ENCODE measurements at regions not wholly inside any gene's neighbourhood (a gene's known extent, or its start where the extent isn't known, plus 50 kb on each side); places are given as distances from the start of the nearest gene placed in this dataset.

DNA sequence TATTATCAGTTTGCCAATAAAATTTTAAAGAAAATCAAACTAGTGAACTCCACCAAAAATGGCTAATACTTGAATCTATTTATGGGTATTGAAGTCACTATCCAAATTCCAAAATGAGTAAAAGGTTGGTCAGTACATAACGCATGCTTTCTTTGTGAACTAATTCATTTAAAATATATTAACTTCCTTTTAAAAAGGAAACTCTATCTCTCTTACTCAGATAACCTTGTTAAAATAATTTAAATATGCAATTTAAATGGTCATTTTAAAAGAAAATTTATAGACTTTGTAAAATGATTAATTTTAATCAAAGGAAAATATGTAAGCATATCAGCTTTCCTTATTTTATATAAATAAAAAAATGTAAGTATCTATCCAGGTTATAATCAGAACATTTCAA lies 419.4 kb upstream of the ZNF385D start:
- H2AFZ ChIP-seq (ENCODE audit: low read depth, low read length, severe bottlenecking), result no peak overlapping the region
- H3K36me3 ChIP-seq (ENCODE audit: low read length), result no peaks in the 10 kb centered on the region
- TF ChIP-seq, protein P1, sequence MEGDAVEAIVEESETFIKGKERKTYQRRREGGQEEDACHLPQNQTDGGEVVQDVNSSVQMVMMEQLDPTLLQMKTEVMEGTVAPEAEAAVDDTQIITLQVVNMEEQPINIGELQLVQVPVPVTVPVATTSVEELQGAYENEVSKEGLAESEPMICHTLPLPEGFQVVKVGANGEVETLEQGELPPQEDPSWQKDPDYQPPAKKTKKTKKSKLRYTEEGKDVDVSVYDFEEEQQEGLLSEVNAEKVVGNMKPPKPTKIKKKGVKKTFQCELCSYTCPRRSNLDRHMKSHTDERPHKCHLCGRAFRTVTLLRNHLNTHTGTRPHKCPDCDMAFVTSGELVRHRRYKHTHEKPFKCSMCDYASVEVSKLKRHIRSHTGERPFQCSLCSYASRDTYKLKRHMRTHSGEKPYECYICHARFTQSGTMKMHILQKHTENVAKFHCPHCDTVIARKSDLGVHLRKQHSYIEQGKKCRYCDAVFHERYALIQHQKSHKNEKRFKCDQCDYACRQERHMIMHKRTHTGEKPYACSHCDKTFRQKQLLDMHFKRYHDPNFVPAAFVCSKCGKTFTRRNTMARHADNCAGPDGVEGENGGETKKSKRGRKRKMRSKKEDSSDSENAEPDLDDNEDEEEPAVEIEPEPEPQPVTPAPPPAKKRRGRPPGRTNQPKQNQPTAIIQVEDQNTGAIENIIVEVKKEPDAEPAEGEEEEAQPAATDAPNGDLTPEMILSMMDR (IDR thresholded peaks at IDR 0.05; ENCODE audit: insufficient read depth, low read length, poor library complexity, severe bottlenecking), result no peak
- no peak for TF ChIP-seq EZH2phosphoT487 (conservative IDR thresholded peaks at IDR 0.05; ENCODE audit: low read length)
- no peaks in the 10 kb centered on the region for H3K27me3 ChIP-seq (ENCODE audit: low read length)
- no peak overlapping the region for H3K27ac ChIP-seq (ENCODE audit: low read depth, low read length)
- H3K9me2 ChIP-seq (replicated peaks; ENCODE audit: insufficient read depth, low read length), result no peaks in the 10 kb centered on the region
- H3K4me2 ChIP-seq (ENCODE audit: low read depth, low read length, poor library complexity, severe bottlenecking), result no peak overlapping the region
- no peaks in the 10 kb centered on the region for H4K20me1 ChIP-seq (ENCODE audit: low read depth, low read length)
- no peaks in the 10 kb centered on the region for H3F3A ChIP-seq (ENCODE audit: insufficient read depth)
- H3K4me3 ChIP-seq (ENCODE audit: insufficient read depth, low read length, poor library complexity, severe bottlenecking), result no peak overlapping the region
- H3K9me3 ChIP-seq (ENCODE audit: insufficient read depth, low read length), result peaks cover 11% of the 10 kb centered on the region; the same call in 1 of the 2 replicates
- no peaks in the 10 kb centered on the region for H3K79me2 ChIP-seq (ENCODE audit: insufficient read depth, low read length)
- no peak overlapping the region for H3K9ac ChIP-seq (ENCODE audit: low read length)

DNA sequence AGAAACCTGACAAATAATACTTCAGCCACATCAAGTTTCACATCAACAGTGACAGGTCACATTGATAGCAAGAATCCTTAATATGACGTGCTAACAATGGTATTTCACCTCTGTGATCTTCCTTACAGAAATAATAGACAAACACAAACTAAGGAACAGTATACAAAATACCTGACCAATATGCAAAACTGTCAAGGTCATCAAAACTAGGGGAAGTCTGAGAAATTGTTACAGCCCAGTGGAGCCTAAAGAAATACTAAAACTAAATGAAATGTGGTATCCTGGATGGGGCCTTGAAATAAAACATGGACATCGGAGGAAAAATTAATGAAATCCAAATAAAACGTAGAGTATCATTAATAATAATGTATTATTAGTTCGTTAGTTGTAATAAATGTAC lies 422.0 kb upstream of the ZNF385D start:
- H3K27ac ChIP-seq (ENCODE audit: low read depth, low read length), result no peak overlapping the region
- no peaks in the 10 kb centered on the region for H3K9me2 ChIP-seq (replicated peaks; ENCODE audit: insufficient read depth, low read length)
- H3F3A ChIP-seq (ENCODE audit: insufficient read depth), result no peaks in the 10 kb centered on the region
- H3K4me3 ChIP-seq (ENCODE audit: insufficient read depth, low read length, poor library complexity, severe bottlenecking), result no peak overlapping the region
- no peak overlapping the region for H2AFZ ChIP-seq (ENCODE audit: low read depth, low read length, severe bottlenecking)
- H3K27me3 ChIP-seq (ENCODE audit: low read length), result no peaks in the 10 kb centered on the region
- H3K79me2 ChIP-seq (ENCODE audit: insufficient read depth, low read length), result no peaks in the 10 kb centered on the region
- H3K4me2 ChIP-seq (ENCODE audit: low read depth, low read length, poor library complexity, severe bottlenecking), result no peak overlapping the region
- H3K36me3 ChIP-seq (ENCODE audit: low read length), result no peaks in the 10 kb centered on the region
- H4K20me1 ChIP-seq (ENCODE audit: low read depth, low read length), result no peaks in the 10 kb centered on the region
- no peak overlapping the region for H3K9ac ChIP-seq (ENCODE audit: low read length)
- TF ChIP-seq, protein P1 (IDR thresholded peaks at IDR 0.05; ENCODE audit: insufficient read depth, low read length, poor library complexity, severe bottlenecking), result no peak
- no peak for TF ChIP-seq EZH2phosphoT487 (conservative IDR thresholded peaks at IDR 0.05; ENCODE audit: low read length)
- no peaks in the 10 kb centered on the region for H3K9me3 ChIP-seq (ENCODE audit: insufficient read depth, low read length)

DNA sequence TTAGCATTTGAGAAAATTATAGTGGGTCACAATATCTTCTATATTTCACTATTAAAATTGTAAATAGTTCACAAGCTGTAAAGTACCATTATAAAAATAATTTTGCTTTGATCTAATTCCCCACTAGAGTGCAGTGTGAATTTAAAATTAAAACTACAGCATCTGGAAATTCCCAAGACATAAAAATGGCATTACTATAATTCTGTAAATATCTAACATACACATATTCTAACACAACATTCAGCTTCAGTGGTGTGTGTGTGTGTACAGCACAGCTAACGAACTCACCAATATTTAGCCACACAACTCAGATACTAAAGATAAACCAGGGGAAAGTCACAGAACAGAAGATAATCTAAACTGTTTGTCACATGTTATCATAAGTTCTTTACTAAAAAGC lies 424.9 kb upstream of the ZNF385D start:
- no peak overlapping the region for H3K27ac ChIP-seq (ENCODE audit: low read depth, low read length)
- no peak overlapping the region for H3K4me2 ChIP-seq (ENCODE audit: low read depth, low read length, poor library complexity, severe bottlenecking)
- TF ChIP-seq, protein P1 (IDR thresholded peaks at IDR 0.05; ENCODE audit: insufficient read depth, low read length, poor library complexity, severe bottlenecking), result no peak
- no peak for TF ChIP-seq EZH2phosphoT487 (conservative IDR thresholded peaks at IDR 0.05; ENCODE audit: low read length)
- H3F3A ChIP-seq (ENCODE audit: insufficient read depth), result no peaks in the 10 kb centered on the region
- H3K9me2 ChIP-seq (replicated peaks; ENCODE audit: insufficient read depth, low read length), result no peaks in the 10 kb centered on the region
- no peaks in the 10 kb centered on the region for H4K20me1 ChIP-seq (ENCODE audit: low read depth, low read length)
- no peaks in the 10 kb centered on the region for H3K79me2 ChIP-seq (ENCODE audit: insufficient read depth, low read length)
- H3K9ac ChIP-seq (ENCODE audit: low read length), result no peak overlapping the region
- H3K36me3 ChIP-seq (ENCODE audit: low read length), result no peaks in the 10 kb centered on the region
- H3K9me3 ChIP-seq (ENCODE audit: insufficient read depth, low read length), result no peaks in the 10 kb centered on the region
- no peak overlapping the region for H3K4me3 ChIP-seq (ENCODE audit: insufficient read depth, low read length, poor library complexity, severe bottlenecking)
- H2AFZ ChIP-seq (ENCODE audit: low read depth, low read length, severe bottlenecking), result no peak overlapping the region
- H3K27me3 ChIP-seq (ENCODE audit: low read length), result no peaks in the 10 kb centered on the region
